ENCODE measurements at regions not wholly inside any gene's neighbourhood (a gene's known extent, or its start where the extent isn't known, plus 50 kb on each side); places are given as distances from the start of the nearest gene placed in this dataset.
A peak's percentile ranks its signal among the peaks of the same experiment; 100 is the strongest.

GRCh38 chr2:14533131-14533757 lies 99.3 kb upstream of the LRATD1 start:
- no peak overlapping the region for H3K9ac ChIP-seq (ENCODE audit: low read length)
- H2AFZ ChIP-seq (ENCODE audit: low read depth, low read length): no peak overlapping the region
- no peaks in the 10 kb centered on the region for H3K79me2 ChIP-seq (ENCODE audit: low read length)
- H3K4me3 ChIP-seq (ENCODE audit: low read length): no peak overlapping the region
- H4K20me1 ChIP-seq (ENCODE audit: insufficient read depth, low read length): no peaks in the 10 kb centered on the region
- TF ChIP-seq CTCF (IDR thresholded peaks at IDR 0.05; ENCODE audit: low read depth, low read length) (no peak), EZH2phosphoT487 (IDR thresholded peaks at IDR 0.05; ENCODE audit: low read depth) (no peak)
- no peak overlapping the region for H3K4me2 ChIP-seq (ENCODE audit: low read length)
- H3K36me3 ChIP-seq (replicated peaks; ENCODE audit: low read depth, low read length): no peaks in the 10 kb centered on the region
- H3K4me1 ChIP-seq (ENCODE audit: low read length): peaks cover under 1% of the 10 kb centered on the region
- no peak overlapping the region for H3K27ac ChIP-seq (ENCODE audit: low read length)
- H3K27me3 ChIP-seq (ENCODE audit: low read depth, low read length): no peaks in the 10 kb centered on the region
- no peaks in the 10 kb centered on the region for H3K9me3 ChIP-seq (ENCODE audit: insufficient read depth, low read length)

GRCh38 chr2:14535156-14535555 lies 97.4 kb upstream of the LRATD1 start:
- no peaks in the 10 kb centered on the region for H3K36me3 ChIP-seq (replicated peaks; ENCODE audit: low read depth, low read length)
- no peaks in the 10 kb centered on the region for H3K9me3 ChIP-seq (ENCODE audit: insufficient read depth, low read length)
- H3K4me2 ChIP-seq (ENCODE audit: low read length): no peak overlapping the region
- H3K9ac ChIP-seq (ENCODE audit: low read length): no peak overlapping the region
- no peak for TF ChIP-seq CTCF (IDR thresholded peaks at IDR 0.05; ENCODE audit: low read depth, low read length)
- no peak for TF ChIP-seq EZH2phosphoT487 (IDR thresholded peaks at IDR 0.05; ENCODE audit: low read depth)
- no peak overlapping the region for H3K27ac ChIP-seq (ENCODE audit: low read length)
- H3K79me2 ChIP-seq (ENCODE audit: low read length): no peaks in the 10 kb centered on the region
- H3K27me3 ChIP-seq (ENCODE audit: low read depth, low read length): no peaks in the 10 kb centered on the region
- no peaks in the 10 kb centered on the region for H4K20me1 ChIP-seq (ENCODE audit: insufficient read depth, low read length)
- H3K4me3 ChIP-seq (ENCODE audit: low read length): no peak overlapping the region
- H3K4me1 ChIP-seq (ENCODE audit: low read length): peaks cover 19% of the 10 kb centered on the region
- H2AFZ ChIP-seq (ENCODE audit: low read depth, low read length): no peak overlapping the region

- no peak overlapping the region for H3K4me2 ChIP-seq (ENCODE audit: low read length)
- no peaks in the 10 kb centered on the region for H3K9me3 ChIP-seq (ENCODE audit: insufficient read depth, low read length)
- no peak for TF ChIP-seq EZH2phosphoT487 (IDR thresholded peaks at IDR 0.05; ENCODE audit: low read depth)
- no peak for TF ChIP-seq CTCF (IDR thresholded peaks at IDR 0.05; ENCODE audit: low read depth, low read length)
- H3K36me3 ChIP-seq (replicated peaks; ENCODE audit: low read depth, low read length): no peaks in the 10 kb centered on the region
- no peak overlapping the region for H3K9ac ChIP-seq (ENCODE audit: low read length)
- H2AFZ ChIP-seq (ENCODE audit: low read depth, low read length): no peak overlapping the region
- no peaks in the 10 kb centered on the region for H3K27me3 ChIP-seq (ENCODE audit: low read depth, low read length)
- H3K4me3 ChIP-seq (ENCODE audit: low read length): no peak overlapping the region
- H3K79me2 ChIP-seq (ENCODE audit: low read length): no peaks in the 10 kb centered on the region
- H4K20me1 ChIP-seq (ENCODE audit: insufficient read depth, low read length): no peaks in the 10 kb centered on the region
- H3K4me1 ChIP-seq (ENCODE audit: low read length): peaks cover 22% of the 10 kb centered on the region
- no peak overlapping the region for H3K27ac ChIP-seq (ENCODE audit: low read length)
Measured at GRCh38 chr2:14536976-14537375, 95.5 kb upstream of the LRATD1 start.

GRCh38 chr2:14540015-14540414 lies 92.5 kb upstream of the LRATD1 start:
- Histone ChIP-seq H3K27ac (ENCODE audit: low read length) (no peak overlapping the region), H3K79me2 (ENCODE audit: low read length) (no peaks in the 10 kb centered on the region), H3K9me3 (ENCODE audit: insufficient read depth, low read length) (peaks cover 15% of the 10 kb centered on the region; the same call in 1 of the 2 replicates), H4K20me1 (ENCODE audit: insufficient read depth, low read length) (no peaks in the 10 kb centered on the region), H3K36me3 (replicated peaks; ENCODE audit: low read depth, low read length) (peaks cover 2% of the 10 kb centered on the region), H2AFZ (ENCODE audit: low read depth, low read length) (no peak overlapping the region), H3K4me3 (ENCODE audit: low read length) (no peak overlapping the region), H3K4me1 (ENCODE audit: low read length) (peaks cover 31% of the 10 kb centered on the region), H3K9ac (ENCODE audit: low read length) (no peak overlapping the region), H3K27me3 (ENCODE audit: low read depth, low read length) (no peaks in the 10 kb centered on the region), H3K4me2 (ENCODE audit: low read length) (peak overlapping the region; percentile 51)
- no peak for TF ChIP-seq EZH2phosphoT487 (IDR thresholded peaks at IDR 0.05; ENCODE audit: low read depth)
- no peak for TF ChIP-seq CTCF (IDR thresholded peaks at IDR 0.05; ENCODE audit: low read depth, low read length)

Data from OCI-LY3 (cell line).